SW 1271 (cell line): ENCODE measurements at regions not wholly inside any gene's neighbourhood (a gene's known extent, or its start where the extent isn't known, plus 50 kb on each side); places are given as distances from the start of the nearest gene placed in this dataset.
"Not testable (repeated sequence)": the region's sequence is repeated elsewhere in the genome, so short reads cannot be mapped to it uniquely, and the experiment has no call there.

Source experiments
- DNase-seq, 2 experiments: peaks; one replicate each; lab custom pipeline; 2025; lab: John Stamatoyannopoulos, UW

GRCh38 chr2:163187995-163188655 is 349.6 kb upstream of the KCNH7 start:
- DNase-seq, result no peak

DNA sequence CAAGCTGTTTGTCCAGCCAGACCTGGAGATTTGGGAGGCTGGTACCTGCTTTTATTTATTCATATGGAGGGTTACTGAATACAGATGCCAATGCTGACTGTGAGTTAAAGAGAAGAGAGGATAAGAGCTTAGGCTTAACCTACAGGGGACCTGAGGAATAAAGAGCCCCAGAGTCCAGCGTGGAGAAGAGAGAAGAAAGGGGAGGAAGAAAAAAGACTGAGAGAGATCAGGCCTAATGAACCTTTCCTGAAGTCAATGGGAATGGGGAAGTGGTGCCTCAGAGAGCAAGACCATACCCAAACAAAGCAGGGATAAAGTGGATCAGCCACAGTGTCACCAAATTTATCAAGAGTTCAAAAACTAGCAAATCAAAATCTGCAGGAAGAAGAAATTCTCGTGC is 348.6 kb upstream of the KCNH7 start:
- DNase-seq, result no peak

DNA sequence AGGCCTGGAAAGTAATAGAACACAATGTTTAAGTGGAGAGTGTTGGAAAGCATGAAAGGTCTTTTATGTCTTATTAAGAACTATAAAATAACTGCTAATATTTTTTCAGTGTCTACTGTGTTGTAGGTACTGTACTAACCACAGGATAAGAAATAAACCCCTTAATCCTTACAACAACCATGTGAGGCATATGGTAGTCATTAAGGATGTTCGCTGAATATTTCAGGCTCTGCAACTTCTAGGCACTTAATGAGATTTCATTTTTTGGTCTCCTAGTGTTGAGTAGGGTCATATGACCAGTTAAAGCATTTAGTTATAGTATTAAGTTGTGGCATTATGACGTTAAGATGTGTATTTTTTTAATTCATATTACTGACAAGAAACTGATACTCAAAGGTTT is 346.6 kb upstream of the KCNH7 start:
- no peak for DNase-seq

GRCh38 chr2:163182764-163183354 is 344.3 kb upstream of the KCNH7 start:
- peak in 1 of 2 experiments; percentile 41 for DNase-seq

DNA sequence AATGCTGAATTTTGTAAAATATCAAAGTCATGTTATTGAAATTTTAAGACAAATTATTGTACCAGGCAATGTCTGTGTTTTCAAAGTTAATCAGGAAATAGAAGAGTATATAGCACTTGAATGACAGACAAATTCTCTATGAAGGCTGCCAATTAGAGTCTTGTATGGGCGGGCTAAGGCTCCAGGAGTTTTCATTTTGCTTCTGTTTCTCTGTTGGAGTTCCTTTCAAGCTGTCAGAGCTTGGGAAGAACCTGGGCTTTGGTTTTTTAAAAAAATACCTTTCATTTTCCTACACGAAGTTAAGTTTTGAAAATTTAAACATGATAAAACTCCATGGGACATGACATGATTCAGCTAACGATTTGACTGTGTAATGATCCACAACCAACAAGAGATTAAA is 339.0 kb upstream of the KCNH7 start:
- DNase-seq, result no peak

GRCh38 chr2:163175294-163175693 is 336.7 kb upstream of the KCNH7 start:
- no peak for DNase-seq

GRCh38 chr2:163173591-163173990 is 335.0 kb upstream of the KCNH7 start:
- DNase-seq, result no peak

GRCh38 chr2:163171786-163172530 is 333.4 kb upstream of the KCNH7 start:
- no peak for DNase-seq

GRCh38 chr2:163157891-163158496 is 319.4 kb upstream of the KCNH7 start:
- peak in 1 of 2 experiments; percentile 46 for DNase-seq

- no peak for DNase-seq
These were observed 318.8 kb upstream of the KCNH7 start for GRCh38 chr2:163157411-163157810.

- DNase-seq, result no peak
These were observed 317.4 kb upstream of the KCNH7 start for GRCh38 chr2:163155925-163156324.

DNA sequence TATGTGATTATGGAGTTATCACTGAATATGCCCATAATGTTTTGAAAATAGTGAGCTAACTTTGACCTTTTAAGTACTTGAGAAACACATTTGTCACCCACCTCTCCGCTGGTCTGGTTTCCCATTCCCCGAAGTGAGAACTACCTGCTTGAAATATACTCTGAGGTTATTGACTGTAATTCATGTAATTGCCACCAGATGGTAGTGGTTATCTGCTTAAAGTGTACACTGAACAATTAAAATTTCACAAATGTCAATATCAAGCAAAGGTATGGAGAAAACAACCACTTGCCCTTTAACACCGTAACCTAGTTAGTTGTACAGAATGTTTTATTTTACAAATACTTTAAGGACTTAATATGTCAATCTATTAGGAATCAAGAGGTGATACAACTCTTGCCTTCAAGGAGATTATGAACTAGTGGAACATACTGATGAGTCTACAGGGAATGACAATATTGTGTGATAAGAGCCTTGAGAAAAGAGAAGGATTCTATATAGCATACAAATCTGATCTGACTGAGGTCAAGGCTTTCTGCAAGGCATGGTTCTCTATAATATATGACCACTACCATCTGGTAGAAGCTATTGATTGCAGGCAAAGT is 316.8 kb upstream of the KCNH7 start:
- peak in 1 of 2 experiments; percentile 53 for DNase-seq

DNA sequence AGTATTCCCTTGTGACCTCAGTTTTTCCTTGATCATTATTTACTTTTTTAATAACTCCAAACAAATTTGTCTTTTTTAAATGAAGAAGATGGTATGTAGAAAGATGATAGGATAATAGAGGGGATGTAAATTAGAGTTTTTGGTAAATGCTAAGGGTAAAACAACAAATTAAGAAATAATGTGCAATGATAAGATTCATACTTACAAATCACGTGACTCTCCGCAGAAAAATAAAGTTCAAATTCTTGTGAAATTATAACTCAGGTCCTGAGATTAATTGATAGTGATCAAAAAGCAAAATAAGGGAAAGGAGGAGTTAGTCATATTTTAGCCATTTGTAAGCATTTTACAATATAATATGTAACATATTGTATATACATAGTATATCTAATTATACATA is 304.1 kb upstream of the KCNH7 start:
- no peak for DNase-seq

DNA sequence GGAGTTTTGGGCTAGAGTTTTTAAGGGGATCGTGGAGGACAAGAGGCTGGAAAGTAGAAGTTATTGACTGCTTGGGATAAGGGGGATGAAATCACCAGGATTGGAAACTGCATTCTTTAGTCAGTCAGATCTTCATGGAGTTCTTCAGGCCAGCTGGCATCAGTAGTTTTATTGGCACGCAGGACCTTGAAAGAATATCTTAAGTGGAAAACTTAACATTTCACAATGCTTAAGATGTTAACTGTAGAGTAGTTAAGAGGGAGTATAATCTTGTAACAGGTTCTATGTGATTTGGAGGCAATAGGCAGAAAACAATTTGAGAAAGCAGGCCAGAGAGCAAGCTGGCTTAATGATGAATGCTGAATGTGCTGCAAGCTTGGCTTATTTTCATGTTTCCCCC is 300.4 kb upstream of the KCNH7 start:
- DNase-seq, result no peak

GRCh38 chr2:163135256-163135655 is 296.7 kb upstream of the KCNH7 start:
- no peak for DNase-seq

GRCh38 chr2:163133602-163134001 is 295.0 kb upstream of the KCNH7 start:
- DNase-seq, result no peak

DNA sequence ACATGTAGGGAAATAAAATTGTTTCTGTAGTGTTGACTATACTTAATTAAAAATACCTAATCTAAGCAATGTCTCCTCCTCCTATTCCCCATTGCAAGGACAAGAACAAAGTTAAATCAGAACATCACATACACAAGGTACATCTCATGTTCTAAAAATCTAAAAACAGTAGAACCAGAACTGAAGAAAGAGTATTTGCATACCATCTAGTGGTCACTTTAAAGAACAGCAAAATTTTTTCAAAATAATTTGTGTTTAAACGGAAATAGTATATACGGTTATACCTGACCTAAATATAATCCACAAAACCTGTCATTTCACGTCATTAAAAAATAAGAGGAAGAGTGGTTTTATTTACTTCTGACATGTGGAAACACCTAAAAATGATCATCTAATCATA is 294.3 kb upstream of the KCNH7 start:
- peak in 1 of 2 experiments; percentile 36 for DNase-seq

DNA sequence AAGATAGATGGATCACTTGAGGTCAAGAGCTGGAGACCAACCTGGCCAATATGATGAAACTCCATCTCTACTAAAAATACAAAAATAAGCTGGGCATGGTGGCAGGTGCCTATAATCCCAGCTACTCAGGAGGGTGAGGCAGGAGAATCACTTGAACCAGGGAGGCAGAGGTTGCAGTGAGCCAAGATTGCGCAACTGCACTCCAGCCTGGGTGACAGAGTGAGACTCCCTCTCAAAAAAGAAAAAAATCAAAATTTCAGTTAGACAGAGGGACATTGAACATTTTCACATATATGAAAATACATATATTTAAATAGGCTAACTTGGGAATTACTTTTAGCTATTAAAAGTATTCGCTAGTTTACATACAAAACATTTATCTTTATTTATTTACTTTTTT is 293.6 kb upstream of the KCNH7 start:
- not testable (repeated sequence) for DNase-seq

DNA sequence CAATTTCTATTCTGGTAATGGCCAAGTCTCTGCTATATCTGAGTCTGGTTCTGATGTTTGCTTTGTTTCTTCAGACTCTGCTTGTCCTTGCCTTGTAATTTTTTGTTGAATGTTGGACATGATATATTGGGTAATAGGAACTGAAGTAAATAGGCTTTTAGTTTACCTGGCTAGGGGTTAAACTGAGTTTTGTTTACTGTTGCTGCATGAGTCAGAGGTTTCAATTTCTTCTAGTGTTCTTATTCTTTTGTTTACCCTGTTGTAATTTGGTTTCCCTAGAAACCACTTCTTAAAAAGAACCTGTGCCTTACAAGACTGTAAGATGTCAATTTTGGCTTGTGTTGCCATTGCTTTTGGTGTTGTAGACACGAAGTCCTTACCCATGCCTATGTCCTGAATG is 285.0 kb upstream of the KCNH7 start:
- no peak for DNase-seq

DNA sequence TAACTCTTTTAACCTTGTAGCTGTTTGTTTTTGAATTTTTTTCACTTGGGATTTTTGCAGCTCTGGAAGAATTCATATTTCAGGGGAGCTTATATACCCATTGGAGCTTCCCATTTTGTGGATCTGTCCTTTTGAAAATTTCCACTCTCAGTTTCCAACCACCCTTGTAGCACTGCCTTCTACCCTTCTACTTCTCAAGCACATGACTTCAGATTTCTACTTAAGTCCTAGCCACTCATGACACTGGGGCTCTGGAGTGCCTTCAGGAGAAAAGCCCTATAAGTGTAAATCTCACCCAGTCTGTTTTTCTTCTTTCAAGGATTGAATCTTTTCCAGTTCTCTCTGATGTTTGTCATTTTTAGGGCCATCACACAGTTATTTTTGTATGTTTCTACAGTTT is 283.7 kb upstream of the KCNH7 start:
- no peak for DNase-seq

DNA sequence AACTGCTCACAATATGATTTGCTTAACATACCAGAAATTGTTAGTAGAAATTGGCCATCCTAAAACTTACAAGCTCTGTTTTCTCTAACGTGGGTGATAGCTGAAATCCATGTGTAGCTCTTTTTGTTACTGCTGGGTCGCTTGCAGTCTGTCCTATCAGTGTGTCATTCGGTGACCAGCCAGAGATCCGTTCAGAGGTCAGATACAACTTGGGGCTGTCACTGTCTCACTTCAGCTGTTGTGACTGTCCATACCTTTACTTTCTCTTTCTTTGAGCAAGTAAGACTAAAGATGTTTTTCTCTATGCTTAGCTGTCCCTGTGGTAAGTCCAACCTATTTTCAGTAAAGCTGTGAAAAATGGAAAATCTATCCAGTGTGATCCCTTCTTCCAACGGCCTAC is 282.9 kb upstream of the KCNH7 start:
- DNase-seq, result no peak

- no peak for DNase-seq
These were observed 281.4 kb upstream of the KCNH7 start for GRCh38 chr2:163119966-163120365.

DNA sequence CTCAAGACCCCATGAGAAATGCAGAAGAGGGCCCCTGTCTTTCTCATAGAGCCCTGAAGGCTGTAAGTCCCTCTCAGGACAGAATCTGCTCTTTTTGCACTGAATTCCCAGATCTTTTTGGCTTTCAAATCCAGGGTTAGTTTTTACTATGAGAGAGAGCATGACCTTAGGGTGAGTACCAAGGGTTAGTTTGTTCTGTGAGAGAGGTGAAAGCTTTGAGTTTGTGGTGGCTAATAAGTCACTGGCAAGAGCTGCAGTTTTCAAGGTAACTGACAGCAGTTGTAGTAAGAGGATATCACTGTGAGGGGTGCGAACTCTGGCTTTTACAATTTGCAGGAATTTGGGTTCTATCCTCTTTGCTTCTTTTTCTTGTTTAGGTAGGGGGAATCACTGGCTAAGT is 248.4 kb upstream of the KCNH7 start:
- no peak for DNase-seq
